Fibroblast of pulmonary artery (primary cell): ENCODE measurements at regions not wholly inside any gene's neighbourhood (a gene's known extent, or its start where the extent isn't known, plus 50 kb on each side); places are given as distances from the start of the nearest gene placed in this dataset.
A peak's percentile ranks its signal among the peaks of the same experiment; 100 is the strongest.

Source experiments
- DNase-seq: peaks from one replicate; pipeline ENCODE4 v3.0.0-alpha.2; 2010; ENCODE audit warnings: low read depth
- H3K4me3 ChIP-seq: replicated peaks from 2 replicates; pipeline ENCODE4 v1.5.1; 2011; ENCODE audit warnings: low read depth, mild to moderate bottlenecking, control low read depth, low read length, moderate library complexity
- TF ChIP-seq, protein P1 (sequence below): IDR thresholded peaks from 2 replicates; pipeline ENCODE4 v1.5.1; 2011; ENCODE audit warnings: mild to moderate bottlenecking, control low read depth, low read length, inconsistent platforms; ENCODE audit errors: missing control alignments

DNA sequence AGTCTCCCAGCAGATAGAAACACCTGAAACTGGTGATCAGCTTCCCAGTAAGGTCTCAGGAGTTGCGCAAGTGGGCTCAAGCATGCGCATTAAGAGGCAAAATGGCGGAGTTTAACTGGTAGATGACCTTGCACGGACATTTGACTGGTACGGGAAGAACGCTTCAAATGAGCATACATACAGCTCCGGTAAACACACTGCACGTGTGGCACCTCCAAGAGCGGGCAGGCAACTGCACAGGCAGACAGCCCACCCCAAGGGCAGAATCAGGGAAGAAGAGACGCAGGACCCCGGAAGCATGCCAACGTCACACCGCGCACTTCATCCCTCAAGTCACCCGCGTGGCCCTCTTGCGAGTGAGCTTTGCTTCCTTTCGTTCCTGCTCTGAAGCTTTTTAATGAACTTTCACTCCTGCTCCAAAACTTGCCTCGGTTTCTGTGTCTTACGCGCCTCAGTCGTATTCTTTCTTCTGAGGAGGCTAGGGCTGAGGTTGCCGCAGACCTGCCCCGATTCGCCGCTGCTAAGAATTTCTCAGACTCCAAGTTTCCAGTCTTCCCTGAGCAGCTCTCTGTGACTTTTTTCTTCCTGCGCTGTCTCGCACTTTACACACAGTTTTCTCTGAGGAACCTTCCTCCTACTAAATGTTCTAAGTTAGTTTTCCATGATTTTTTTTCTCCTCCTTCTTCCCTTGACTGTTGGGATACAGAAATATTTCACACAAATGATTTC, 180.7 kb upstream of the ZFP42 start:
- peak overlapping the region; percentile 40 for H3K4me3 ChIP-seq
- DNase-seq: peak; percentile 8
- TF ChIP-seq, protein P1, sequence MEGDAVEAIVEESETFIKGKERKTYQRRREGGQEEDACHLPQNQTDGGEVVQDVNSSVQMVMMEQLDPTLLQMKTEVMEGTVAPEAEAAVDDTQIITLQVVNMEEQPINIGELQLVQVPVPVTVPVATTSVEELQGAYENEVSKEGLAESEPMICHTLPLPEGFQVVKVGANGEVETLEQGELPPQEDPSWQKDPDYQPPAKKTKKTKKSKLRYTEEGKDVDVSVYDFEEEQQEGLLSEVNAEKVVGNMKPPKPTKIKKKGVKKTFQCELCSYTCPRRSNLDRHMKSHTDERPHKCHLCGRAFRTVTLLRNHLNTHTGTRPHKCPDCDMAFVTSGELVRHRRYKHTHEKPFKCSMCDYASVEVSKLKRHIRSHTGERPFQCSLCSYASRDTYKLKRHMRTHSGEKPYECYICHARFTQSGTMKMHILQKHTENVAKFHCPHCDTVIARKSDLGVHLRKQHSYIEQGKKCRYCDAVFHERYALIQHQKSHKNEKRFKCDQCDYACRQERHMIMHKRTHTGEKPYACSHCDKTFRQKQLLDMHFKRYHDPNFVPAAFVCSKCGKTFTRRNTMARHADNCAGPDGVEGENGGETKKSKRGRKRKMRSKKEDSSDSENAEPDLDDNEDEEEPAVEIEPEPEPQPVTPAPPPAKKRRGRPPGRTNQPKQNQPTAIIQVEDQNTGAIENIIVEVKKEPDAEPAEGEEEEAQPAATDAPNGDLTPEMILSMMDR: no peak

DNA sequence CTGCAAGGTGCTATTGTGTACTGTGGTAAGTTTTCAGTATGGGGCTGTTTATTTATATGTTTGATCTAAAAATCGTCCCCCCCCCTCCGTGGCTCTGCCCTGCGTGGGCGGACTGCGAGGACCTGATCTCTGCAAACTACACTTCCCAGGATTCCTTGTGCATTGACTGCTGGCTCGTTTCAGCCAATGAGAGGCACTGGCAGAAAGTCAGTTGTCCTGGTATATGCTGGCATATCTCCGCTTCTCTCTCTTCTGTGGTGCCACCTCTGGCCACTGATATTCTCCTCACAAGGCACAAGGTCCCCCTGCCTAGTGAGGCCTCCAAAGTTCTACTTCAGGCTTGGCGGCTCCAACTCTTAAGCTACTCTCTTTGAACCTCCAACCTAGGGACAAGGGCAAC, 168.8 kb upstream of the ZFP42 start:
- no peak for DNase-seq
- TF ChIP-seq, protein P1: no peak

DNA sequence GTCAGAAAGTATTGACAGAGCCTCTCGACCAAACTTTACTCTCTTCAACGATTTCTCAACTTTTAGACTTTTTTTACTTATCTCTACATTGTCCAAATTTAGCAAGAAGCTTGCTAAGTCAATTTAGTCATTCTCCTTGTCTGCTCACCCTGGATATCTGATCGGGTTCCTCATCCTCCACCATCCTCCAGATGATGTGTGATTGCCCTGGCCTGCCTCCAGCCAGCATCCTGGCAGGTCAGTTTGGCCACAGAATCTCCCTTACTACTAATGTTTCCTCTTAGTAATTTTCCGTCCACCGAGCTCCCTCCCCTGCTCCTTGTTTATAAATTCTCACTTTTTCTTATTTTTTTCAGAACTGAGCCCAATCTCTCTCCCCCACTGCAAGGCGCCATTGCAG, 167.9 kb upstream of the ZFP42 start:
- TF ChIP-seq, protein P1: no peak
- DNase-seq: no peak
- no peak overlapping the region for H3K4me3 ChIP-seq

More for the DNA sequence above, 168.8 kb upstream of the ZFP42 start:
- H3K4me3 ChIP-seq: no peak overlapping the region

DNA sequence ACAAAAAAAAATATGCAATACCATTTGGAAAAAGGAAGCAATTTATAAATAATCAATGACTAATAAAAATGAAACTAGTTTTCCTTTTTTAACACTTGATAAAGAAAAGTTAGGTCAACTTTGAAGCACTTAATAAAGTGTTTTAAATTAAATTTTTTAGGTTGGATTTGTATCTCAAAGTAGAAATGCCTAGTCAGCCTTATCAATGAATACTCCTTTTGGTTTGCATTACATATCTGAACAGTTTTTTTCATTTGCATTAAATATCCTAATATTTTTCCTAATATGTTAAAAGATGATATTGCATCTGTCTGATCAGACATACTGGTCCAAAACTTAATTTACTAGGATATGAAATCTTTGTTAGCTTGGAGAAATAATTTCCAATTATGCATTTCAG, 155.8 kb upstream of the ZFP42 start:
- no peak for DNase-seq
- TF ChIP-seq, protein P1: no peak

DNA sequence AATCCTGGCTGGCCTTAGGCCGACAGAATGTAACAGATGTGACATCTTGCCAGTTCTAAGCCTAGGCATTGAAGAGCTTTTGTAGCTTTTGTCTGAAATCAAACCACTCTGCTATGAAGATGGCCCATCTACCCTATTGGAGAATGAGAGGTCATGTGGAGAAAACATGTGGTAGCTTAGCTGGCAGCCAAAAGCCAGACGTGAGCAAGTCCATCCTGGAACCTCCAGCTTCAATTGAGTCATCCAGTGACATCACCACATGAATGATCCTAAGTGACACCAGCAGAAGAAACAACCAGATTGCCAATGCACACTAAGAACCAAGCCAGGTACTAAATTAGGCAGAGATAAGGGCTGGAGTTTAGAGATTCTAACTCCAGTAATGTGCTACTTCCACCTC, 154.8 kb upstream of the ZFP42 start:
- DNase-seq: no peak
- no peak overlapping the region for H3K4me3 ChIP-seq
- TF ChIP-seq, protein P1: no peak

More for the DNA sequence above, 155.8 kb upstream of the ZFP42 start:
- H3K4me3 ChIP-seq: no peak overlapping the region

DNA sequence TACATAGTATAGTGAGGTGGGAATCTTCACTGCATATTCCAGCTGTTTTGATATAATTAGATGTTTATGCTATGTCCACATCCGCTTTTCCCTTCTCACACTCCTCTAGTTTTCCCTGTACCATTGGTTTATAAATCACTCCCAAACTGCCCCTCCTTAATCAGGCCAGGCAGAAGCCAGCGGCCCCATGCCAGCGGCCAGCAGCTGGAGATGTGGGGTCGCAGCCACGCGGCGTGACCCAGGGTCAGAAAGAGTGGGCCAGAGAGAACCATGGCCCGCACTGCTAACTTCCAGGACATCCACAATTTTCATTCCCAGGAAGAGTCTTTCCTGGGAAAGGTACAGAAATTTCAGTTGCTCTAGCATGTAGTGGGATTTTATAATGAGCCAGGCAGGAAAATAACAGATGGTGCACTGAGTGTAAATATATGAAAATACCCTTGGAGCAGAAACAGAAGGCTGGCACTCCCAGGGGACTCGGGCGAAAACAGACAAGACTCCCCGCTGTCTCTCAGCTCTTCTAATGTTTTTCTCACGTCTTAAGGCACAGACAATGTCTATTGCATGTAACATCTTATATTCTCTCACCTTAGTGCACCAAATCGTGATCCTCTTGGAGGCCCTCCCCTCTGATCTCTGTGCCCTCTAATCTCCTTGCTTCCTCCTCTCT, 145.9 kb upstream of the ZFP42 start:
- no peak overlapping the region for H3K4me3 ChIP-seq
- TF ChIP-seq, protein P1: no peak
- no peak for DNase-seq

DNA sequence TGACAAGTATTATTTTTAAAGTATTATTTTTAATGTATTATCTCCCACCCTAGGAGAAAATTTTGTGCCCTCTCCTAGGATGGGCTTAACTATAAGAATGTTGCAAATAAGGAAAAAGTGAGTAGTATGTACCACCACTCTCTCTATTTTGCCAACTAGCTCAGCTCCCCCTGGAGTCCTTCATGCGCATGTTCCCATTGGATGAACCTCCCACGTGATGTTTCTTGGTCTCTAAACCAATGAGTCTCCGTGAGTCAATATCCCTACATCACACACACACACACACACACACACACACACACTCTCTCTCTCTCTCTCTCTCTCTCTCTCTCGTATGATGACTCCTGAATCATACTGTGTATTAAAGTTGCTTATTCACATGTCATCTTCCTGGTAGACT, 129.7 kb upstream of the ZFP42 start:
- TF ChIP-seq, protein P1: no peak
- DNase-seq: no peak
- no peak overlapping the region for H3K4me3 ChIP-seq
